M059J (cell line): ENCODE measurements at regions not wholly inside any gene's neighbourhood (a gene's known extent, or its start where the extent isn't known, plus 50 kb on each side); places are given as distances from the start of the nearest gene placed in this dataset.

ENCODE experiments used
- DNase-seq: peaks from one replicate; pipeline ENCODE4 v3.0.0-alpha.2; 2012; ENCODE audit warnings: low read depth

- DNase-seq = peak; percentile 2
Observed at GRCh38 chr13:78228211-78228610, 309.6 kb upstream of the EDNRB start.

GRCh38 chr13:78227709-78228108 is 309.1 kb upstream of the EDNRB start:
- no peak for DNase-seq

DNA sequence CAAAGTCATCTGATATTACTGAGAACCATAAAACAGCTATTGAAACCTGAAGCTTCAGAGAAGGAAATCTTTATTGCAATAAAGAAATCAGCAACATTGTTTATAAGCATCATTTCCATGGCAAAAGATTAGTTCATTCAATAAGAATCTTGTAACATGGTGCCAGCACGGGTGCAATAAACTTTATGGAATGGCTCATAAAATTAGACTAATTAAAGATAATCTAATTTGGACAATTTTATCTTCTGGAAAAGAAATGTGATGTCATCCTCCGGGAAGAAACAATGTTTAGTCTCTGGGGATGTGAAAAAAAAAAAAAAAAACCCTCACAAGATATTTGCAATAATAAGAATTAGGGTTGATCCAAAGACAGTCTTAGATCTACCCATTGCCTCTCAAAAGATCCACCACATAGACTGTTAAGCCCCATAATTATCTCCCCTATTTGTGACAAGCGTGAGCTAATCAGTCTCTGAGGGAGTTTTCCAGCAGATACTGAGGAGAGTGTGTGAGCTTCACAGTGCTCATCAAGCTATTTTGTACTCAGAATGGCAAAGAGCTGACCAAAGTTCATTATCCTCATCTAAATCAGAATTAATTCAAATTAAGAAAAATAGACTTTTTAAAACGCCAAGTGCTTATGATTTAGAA is 297.0 kb upstream of the EDNRB start:
- no peak for DNase-seq

DNA sequence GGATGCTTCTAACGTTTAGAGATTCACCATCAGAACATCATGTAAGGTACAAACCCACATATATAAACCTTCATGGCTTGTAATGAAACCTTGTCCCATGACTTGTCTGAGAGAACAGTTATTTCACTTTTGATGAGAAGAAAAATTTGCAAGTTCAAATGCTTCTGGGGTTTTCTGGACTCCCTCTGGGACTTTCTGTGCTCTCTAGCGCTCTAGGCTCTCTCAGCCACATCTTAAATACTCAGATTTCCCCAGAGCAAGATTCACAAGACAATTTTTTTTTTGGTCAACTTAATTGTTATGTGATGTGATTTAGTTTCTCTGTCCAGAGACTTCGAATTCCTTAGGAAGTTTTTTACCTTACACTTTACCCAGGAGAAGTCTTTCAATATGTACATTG is 282.8 kb upstream of the EDNRB start:
- DNase-seq = no peak

- no peak for DNase-seq
Observed at GRCh38 chr13:78198821-78199220, 280.2 kb upstream of the EDNRB start.

GRCh38 chr13:78198419-78198818 is 279.8 kb upstream of the EDNRB start:
- no peak for DNase-seq

- no peak for DNase-seq
Observed at GRCh38 chr13:78197231-78197630, 278.6 kb upstream of the EDNRB start.

DNA sequence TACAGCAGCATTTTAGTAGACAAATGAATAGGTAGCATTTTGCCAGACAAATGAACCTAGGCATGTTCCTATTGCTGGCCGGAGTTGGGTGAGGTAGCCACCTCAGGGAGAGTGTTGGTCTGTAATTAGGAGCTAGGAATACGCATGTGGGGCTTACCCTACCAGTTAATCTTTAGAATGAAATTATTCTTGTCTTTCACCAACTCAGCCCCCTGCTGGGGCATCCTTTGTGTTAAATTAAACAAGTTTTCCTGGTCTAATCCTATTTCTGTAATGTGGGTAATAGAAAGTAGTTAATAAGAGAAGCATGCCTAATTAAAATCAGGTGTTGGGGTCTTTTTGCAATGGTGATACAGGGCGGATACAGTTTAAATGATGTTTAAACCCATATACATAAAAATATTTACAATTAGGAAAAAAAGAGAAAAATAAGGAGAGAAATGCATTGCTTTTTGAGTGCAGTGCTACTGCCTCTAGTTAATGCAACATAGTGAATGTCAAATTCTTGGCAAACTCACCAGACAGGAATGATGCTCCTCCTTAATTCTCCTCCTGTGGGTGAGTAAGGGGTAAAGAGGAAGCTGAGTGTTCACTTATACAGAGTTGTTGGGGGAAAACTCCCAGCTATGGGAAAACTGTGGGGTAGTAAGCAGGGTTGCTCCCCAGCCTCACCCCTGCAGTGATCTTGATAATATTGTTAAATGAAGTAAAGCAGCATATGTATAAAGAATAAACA is 276.4 kb upstream of the EDNRB start:
- DNase-seq = peak; percentile 7

DNA sequence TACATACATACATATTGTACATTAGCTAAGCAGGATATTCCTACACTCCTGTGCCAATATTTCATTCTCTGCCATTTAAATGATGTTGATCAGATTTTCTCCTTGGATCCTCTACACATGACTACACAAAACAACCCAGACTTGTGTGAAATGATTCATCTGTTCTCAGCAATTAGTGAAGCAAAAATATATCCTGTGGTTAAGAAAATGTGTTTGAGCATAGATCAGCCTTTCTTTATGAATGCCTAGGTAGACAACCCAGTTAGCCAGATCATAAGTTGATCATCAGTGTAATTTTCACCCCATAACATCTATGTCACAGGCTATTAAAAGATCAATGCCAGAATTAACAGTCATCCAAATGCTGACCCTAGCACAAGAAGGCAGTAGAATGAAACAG is 275.2 kb upstream of the EDNRB start:
- DNase-seq = no peak

- peak; percentile 8 for DNase-seq
Observed at GRCh38 chr13:78192716-78193115, 274.1 kb upstream of the EDNRB start.

- no peak for DNase-seq
Observed at GRCh38 chr13:78190296-78190695, 271.7 kb upstream of the EDNRB start.

- no peak for DNase-seq
Observed at GRCh38 chr13:78187781-78188180, 269.1 kb upstream of the EDNRB start.

- DNase-seq = no peak
Observed at GRCh38 chr13:78185700-78186099, 267.1 kb upstream of the EDNRB start.

DNA sequence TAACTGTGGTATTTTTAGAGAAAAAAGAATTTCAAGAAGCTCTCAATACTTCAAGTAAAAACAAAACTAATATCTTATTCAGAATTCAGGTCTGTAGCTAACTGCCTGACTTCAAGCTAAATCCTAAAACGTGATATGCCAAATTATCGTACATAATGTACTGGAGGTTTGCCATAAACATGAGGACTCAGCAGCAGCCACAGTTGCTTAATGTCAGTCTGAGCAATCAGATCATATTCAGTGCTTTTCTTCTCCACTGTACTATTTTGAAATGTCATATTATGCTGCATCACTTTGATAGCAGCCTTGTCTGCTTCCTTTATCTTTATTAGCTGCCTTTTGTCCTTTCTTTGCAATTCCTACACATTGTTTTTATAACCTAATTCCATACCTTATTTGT is 265.1 kb upstream of the EDNRB start:
- no peak for DNase-seq

GRCh38 chr13:78182813-78183212 is 264.2 kb upstream of the EDNRB start:
- DNase-seq = no peak

DNA sequence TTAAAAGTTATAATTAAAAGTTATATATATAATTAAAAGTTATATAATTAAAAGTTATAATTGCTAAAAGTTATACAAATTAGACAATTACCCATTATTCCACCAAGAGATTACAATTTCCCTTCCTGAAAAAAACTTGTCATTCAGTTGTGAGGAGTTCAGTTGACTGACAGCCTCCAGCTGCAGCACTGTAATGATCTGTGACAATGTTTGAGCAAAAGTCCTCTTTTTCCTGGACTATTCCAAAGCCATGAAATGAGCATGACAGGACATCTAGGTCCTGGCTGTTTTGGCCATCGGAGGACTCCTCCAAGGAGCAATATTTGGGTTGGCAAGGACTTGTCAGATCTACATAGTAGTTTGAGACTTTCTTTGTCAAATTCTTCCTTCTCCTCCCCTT is 258.7 kb upstream of the EDNRB start:
- no peak for DNase-seq

DNA sequence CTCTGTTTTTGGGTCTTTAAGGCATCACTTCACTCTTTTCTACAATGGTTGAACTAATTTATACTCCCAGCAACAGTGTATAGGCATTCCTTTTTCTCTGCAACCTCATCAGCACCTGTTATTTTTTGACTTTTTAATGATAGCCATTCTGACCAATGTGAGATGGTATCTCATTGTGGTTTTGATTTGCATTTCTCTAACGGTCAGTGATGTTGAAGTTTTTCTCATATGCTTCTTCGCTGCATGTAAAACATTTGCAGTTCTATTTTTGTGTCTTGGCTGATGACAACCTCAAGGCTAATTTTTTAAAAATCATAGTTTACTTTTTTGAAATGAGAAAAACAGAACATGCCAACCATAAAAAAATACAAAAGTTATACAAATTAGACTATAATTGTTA is 258.2 kb upstream of the EDNRB start:
- no peak for DNase-seq

GRCh38 chr13:78169386-78169785 is 250.8 kb upstream of the EDNRB start:
- DNase-seq = no peak

DNA sequence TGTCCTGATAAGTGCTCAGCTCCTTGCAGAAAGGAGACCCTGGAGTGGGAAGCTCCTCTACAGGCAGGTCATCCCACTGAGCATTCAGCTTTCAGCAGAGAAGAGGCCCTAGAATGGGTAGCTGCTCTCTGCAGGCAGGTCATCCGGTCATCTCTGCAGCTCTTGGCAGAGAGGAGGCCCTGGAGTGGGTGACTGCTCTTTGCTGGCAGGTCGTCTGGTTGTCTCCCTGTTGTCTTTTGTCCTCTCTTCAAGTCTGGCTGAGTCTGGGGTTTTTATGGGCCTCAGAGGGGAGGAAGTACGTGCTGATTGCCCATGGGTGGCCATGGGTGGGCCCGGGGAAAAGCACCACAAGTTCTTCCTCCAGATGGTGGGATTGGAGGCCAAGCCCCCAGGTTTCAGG is 250.3 kb upstream of the EDNRB start:
- no peak for DNase-seq

DNA sequence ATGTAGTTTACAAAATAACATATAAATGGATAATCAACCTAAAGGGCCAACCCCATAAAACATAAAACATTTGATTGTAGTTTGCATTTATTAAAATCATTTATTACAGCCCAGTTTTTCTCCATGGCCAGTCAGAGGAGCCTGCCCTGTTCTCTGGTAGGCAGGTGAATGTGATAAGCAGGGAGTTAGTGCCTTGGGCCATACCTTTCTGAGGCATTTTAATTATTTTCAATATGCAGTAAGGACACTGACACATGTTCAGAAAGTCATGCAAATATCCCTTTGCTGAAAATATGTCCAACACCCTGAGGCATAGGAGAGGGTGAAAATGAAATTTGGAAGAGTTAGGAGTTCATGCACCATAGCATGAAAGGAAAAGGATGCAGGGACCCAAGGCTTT is 242.6 kb upstream of the EDNRB start:
- DNase-seq = no peak

DNA sequence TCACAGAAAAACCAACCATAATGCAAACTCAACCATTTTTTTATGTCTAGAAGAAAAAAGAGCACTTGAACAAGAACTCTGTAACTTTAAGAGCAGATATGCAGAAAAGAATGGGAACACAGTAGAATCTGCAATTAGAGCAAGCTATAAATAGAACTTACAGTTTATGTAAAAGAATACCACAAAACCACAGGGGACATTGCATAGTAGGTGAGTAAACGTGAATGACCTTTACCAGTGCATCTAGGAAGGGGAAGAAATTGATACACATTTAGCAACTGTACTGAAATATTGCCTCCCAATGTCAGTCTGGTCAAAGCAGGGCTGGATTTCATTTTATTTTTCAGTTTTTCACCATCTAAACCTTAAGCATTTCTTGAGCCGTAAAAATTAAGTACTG is 242.2 kb upstream of the EDNRB start:
- DNase-seq = peak; percentile 75

DNA sequence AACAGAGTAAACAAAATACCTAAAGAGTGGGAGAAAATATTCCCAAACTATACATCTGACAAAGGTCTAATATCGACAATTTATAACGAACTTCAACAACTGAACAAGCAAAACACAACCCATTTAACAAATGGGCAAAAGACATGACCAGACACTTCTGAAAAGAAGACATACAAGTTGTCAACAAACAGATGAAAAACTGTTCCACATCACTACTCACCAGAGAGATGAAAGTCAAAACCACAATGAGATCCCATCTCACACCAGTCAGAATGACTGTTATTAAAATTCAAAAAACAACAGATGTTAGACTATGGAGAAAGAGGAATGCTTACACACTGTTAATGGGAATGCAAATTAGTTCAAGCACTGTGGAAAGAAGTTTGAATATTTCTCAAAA is 233.8 kb upstream of the EDNRB start:
- DNase-seq = no peak

GRCh38 chr13:78147905-78148304 is 229.3 kb upstream of the EDNRB start:
- peak; percentile 75 for DNase-seq

GRCh38 chr13:78145276-78145675 is 226.6 kb upstream of the EDNRB start:
- DNase-seq = no peak
